HUDEP-2 (cell line): ENCODE measurements at regions not wholly inside any gene's neighbourhood (a gene's known extent, or its start where the extent isn't known, plus 50 kb on each side); places are given as distances from the start of the nearest gene placed in this dataset.

Experiments used
- DNase-seq, 76 experiments: peaks; one replicate each; lab custom pipeline; 2025; ENCODE audit not compliant: unreplicated experiment in 76 of 76; lab: John Stamatoyannopoulos, UW

DNA sequence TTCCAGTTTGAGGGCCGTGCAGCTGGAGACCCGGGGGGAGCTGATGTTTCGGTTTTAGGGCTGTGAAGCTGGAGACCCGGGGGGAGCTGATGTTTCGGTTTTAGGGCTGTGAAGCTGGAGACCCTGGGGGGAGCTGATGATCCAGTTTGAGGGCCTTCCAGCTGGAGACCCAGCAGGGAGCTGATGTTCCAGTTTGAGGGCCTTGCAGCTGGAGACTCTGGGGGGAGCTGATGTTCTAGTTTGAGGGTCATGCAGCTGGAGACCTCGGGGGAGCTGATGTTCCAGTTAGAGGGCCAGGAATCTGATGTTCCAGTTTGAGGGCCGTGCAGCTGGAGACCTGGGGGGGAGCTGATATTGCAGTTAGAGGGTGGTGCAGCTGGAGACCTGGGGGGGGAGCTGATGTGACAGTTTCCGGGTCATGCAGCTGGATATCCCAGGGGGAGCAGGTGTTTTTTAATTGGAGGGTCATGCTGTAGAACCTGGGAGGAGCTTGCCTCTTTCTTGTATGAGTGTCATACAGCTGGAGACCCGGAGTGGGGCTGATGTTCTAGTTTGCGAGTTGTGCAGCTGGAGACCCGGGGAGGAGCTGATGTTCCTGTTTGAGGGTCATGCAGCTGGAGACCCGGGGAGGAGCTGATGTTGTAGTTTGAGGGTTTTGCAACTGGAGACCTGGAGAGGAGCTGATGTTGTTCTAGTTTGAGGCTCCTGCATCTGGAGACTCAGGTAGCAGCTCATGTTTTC is 153.2 kb downstream of the RTP5 start:
- no peak for DNase-seq

DNA sequence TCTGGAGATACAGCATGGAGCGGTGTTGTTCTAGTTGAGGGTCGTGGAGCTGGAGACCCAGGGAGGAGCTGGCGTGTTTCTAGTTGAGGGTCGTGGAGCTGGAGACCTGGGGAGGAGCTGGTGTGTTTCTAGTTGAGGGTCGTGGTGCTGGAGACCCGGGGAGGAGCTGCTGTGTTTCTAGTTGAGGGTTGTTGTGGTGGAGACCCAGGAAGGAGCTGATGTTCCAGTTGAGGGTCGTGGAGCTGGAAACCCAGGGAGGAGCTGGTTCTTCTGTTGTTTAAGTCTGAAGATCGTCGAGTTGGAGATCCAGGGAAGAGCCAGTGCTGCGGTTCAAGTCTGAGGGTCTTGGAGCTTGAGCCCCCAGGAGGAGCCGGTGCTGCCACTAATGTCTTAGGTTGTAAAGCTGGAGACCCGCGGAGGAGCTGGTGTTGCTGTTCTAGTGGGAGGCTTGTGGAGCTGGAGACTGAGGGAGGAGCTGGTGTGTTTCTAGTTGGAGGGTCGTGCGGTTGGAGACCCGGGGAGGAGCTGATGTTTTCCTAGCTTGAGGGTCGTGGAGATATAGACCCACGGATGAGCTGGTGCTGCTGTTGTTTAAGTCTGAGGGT is 155.3 kb downstream of the RTP5 start:
- no peak for DNase-seq

DNA sequence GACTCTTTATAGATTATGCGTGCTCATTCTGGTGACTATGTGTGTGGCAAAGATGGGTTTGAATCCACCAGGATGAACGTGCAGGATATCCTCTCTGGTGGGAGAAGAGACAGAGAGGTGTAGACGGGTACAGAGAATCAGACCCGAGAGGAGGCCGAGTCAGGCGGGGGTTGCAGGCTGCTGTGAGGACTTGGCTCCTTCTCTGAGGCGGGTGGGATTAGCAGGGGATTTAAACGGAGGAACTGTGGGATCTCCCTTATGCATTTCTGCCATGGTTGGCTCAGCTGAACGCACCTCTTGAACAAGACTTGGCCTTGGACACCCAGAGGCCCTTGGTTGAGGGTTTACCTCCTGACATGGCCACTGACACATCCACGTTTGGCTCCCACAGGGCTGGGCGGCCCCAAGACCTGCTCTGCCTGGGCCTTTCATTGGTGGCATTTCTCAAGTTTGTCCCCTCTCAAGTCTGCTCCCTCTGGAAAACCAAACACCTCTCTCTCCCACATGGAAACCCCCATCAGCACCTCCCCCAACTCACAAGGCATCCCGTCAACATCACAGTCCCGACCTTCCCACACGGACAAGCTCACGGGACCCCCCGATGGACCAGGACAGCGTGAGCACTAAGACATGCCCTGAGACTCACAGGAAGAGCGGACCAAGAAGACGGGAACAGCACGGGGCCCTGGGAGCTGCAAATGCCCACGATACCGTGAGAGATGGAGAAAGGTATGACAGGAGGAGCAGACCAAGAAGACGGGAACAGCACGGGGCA is 158.3 kb downstream of the RTP5 start:
- DNase-seq, result no peak

DNA sequence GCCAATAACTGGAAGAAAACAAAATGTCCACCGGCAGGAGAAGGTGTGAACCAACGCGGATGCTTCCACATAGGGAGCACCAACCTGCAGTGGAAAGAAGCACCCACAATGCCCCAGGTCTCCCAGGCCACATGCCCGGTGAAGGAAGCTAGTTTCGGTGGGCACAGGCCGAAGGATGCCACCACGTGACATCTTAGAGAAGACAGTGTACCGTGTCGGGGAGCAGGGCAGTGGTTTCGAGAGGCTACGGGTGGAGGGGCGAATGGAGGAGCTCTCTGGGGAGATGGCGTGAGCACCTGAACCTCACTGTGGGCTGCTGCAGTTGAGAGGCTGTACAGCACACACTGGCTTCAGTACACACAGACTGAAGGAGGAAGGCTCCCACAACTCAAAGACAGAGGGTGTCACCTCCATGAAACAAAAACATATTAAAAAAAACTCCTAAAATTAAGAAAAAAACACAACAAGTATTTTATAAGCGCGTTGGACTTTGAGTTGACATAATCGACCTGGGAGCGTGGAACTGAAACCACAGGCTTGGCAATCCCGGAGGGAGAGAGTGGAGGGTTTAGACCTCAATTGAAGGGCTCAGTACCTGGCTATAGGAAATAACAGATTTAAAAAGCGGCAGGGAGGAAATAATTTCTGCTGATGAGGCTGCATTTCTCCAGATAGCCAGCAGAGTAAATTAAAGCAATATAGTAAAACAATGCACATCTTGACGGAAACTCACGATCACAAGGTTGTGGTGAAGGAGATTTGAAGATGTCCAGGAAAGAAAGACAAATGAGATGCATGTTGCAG is 160.1 kb downstream of the RTP5 start:
- DNase-seq, result no peak

DNA sequence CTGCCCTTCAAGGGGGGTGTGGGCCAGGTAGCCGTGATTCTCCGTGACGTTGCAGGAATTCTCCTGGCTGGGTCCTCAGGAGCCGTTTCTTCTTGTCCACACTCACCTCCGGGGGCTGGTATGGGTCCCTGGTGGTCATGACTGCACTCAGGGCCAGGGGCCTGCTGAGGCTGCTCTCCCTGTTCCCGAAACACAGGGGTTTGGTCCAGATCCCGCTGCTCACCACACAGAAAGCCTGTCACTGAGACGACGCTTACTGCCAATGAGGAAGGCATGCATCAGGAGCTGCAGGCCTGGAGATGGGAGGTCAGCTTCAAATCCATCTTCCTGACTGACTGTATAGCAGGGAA is 160.7 kb downstream of the RTP5 start:
- DNase-seq, result no peak

DNA sequence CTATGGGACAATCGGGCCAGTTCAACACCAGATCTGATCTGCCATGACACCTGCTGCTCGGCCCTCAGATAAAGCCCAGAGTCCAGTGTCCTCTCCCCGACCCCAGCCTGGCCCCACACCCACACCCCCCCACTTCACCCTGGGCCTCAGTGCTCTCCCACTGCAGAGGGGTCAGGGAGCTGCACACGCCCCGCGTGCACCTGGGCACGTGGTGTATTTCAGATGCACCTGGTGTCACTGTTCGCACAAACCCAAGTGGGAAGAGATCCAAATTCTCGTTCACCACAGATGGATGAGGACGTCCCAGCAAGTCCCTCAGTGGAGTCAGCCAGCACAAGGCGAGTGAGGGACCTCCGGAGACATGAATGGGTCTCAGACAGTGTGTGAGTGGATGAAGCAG is 161.3 kb downstream of the RTP5 start:
- DNase-seq, result no peak

DNA sequence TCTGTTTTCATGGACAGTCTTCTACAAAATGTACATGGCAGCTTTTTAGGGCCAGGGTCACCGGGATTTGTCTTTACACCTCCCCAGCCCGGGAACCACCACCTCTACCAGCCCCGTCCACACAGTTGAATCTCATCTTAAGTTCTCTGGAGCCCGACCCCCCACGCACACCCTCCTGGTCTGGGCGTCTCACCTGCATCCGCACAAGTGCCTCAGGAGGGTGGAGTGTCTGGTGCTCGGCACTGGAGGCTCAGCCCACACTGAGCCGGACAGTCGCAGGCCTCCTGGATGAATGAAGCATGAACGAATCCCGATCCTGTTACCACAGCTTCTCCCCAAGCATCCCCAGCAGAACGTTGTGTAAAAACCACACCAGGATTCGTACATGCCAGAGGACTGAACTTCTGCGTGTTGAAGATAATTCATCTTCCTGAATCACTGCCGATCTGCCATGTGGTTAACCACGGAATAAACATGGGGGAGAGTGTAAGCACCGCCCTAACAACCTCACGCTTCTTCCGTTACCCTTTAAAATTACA is 162.0 kb downstream of the RTP5 start:
- DNase-seq, result peak in 5 of 76 experiments; percentile 3 to 27 (median 4)

DNA sequence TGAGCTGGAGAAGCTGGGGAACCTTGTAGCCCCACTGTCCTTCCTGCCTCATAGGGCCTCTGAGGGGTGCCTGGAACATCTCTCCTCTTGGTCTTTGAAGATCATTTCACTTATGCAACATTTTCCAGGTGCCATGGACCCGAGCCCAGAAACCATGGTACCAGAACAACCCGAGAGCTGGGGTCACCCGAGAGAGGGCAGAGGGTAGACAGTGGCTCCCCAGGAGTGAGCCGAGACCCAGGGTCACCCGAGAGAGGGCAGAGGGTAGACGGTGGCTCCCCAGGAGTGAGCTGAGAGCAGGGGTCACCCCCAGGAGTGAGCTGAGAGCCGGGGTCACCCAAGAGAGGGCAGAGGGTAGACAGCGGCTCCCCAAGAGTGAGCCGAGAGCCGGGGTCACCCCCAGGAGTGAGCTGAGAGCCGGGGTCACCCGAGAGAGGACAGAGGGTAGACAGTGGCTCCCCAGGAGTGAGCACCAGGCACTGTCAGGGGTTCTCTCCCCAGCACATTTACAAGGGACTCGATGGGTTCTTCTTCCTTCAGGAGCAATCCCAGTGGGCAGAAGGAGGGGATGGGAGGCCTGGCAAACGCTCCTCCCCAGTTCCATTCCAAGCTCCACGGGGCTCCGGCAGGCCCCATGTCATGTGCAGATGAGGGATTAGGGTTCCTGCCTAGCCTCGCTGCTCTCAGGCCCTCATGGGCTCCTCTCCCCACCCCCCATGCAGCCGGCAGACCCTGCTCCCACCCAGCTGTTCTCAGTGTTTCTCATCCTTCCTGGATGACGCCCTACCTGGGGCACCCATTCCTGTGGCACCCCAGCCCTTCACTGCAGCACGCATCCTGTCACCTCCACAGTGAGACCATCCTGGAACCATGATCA is 163.5 kb downstream of the RTP5 start:
- DNase-seq, result no peak

DNA sequence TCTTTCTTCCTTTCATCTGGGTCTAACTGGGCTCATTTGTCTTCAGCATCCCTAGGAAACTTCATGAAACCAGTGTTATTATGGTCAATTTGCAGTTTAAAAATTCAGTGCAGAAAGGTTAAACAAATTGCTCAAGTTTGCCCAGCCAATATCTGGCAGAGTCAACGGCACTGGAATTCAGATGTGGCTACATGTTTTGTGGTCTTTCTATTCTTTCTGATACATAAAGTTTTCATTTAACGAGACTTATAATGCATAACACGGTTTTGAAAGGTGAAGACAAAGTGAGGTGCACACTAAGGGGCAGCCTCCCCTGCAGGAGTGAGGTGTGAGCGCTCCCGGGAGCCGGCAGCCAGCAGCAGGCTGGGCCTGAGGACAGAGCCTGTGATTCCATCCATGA is 164.6 kb downstream of the RTP5 start:
- DNase-seq, result no peak

DNA sequence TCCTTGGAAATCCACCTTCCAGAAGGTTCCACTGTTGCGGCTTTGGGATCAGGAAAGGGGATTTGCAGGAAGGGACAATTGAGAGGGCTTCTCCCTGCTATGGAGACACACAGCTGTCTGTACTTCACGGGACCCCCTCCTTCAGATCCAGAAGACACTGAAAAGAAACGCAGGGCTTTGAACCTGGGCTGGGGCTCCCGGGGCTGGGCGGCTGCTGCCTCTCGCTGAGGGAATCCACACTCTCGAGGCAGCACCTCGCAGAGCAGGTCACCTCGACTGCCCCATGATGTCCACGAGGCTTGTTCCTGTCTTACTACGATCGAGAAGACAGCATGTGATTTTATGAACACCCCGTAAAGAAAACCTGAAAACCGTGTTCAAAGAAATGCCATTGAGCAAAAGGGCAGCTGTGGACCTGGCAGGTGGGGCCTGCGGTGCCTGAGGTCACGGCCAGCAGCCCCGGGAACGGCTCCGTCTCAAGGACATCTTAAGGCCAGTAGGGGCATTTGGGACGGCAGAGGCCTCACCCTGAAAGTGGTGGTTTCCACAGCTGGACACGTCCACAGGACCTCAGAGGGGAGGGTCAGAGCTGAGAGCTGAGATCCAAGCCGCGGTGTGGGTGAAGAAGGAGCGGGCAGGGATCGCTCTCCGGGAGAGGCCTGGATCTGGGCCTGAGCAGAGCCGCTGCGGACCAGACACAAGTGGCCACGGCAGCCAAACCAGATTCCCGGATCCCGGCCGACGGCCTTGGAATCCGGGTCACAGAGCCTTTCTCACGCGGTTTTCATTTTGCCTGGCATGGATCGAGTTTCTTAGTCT is 165.7 kb downstream of the RTP5 start:
- no peak for DNase-seq

DNA sequence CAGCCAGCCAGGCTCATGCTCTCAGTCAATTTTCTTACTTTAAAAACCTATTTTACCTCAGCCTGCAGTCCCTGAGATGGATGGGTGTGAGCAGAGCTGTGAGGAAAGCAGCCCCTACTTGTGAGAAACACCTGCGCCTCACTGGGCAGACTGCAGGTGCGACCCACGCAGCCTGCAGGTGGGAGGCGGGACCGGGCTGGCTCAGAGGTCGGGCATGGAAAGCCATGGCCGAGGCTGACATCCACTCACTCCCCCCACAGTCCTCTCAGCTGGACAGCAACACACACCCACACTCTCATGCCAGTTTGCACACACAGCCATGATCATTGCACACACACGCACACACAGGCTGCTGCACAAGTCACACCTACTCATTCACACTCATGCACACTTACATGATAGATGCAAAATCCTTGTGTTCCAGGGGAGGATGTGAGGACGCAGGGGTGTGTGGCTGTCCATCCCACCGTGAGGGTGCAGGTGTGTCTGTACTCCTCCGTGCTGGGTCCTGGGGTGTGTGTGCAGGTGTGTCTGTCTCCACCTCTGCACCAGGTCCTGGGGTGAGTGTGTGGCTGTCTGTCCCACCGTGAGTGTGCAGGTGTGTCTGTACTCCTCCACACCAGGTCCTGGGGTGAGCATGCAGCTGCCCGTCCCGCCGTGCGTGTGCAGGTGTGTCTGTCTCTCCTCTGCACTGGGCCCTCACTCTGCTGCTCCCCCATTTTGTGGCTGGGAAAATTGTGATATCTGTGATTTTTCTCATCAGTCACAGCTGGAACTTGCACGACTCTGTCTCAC is 166.5 kb downstream of the RTP5 start:
- DNase-seq, result no peak

DNA sequence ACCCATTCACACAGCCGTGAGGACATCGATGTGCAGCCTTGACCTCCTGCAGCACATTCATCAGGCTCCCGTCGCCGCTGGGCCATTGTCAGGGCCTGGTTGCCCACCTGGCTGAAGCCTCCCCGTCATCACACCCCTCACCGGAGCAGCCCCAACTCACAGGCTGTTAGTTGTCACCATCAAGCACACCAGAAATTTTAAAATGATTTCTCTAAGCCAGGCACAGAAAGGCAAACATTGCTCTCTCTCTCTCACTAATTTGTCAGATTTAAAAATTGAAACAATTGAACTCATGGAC is 167.1 kb downstream of the RTP5 start:
- no peak for DNase-seq

DNA sequence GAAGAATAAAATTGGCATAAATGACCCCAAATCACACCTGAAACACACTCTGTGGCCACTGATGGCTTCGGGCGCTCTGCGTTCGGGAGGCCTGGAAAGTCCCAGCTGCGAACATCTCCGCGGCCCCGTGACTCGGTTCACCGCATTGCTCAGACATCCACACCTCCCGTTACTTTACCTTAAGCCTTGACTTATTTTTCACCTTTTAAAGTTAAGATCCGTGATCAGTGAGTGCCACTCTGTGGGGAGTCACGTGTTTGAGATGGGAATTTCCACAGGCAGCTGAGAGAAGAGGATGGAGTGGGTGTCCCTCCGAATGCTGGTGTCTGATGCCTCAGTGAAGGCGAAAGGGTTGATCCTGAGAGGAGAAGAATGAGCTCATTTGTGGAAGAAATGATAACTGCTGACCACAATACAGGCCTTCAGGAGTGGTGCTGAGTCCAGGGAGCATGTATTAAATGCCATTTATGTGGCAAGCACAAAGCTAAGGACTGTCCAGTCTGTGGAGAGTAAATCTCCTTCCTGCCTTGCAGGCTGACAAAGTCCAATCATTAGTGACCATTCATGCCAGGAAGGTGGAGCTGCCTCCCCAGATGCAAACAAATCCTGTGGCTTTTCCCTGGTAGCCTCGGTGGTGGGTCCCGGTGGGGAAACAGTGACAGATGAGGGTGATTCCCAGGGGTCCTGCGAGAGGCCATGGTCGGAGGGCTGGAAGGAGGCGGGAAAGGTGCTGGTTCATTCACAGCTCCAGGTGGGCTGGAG is 168.8 kb downstream of the RTP5 start:
- no peak for DNase-seq

DNA sequence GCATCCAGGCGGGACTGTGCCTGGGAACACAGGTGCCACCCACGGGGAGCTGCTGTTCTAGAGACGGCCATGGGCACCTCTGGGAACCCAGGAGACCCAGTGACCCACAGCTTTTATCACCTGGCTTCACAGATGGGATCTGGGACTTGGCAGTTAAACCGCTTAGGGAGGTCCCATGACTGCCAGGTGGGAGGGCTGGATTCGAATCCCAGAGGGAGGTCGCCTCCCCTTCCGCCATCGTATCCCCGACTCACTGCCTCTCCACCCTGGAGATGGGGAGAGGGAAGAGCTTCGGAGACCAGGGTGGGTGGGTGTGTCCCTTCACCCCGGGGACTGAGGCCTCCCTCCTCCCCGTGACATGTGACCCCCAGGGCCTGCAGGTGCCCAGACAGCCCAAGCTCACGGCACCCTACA is 169.4 kb downstream of the RTP5 start:
- no peak for DNase-seq

DNA sequence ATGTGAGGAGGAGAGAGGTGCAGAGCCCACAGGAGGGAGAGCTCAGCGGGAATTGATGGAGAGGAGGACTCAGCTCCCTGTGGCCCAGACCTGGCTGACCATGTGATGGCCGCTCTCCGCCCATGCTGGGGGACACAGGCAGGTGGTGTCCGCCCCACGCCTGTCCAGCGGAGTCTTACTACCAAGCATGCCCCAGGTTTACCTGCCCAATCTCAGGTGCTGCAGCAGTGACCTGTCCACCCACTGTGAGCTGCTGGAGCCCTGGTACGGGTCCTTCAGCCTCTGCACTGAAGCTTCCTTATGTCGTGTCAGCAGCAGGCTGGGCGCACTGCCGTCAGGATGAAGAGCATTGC is 170.8 kb downstream of the RTP5 start:
- no peak for DNase-seq

DNA sequence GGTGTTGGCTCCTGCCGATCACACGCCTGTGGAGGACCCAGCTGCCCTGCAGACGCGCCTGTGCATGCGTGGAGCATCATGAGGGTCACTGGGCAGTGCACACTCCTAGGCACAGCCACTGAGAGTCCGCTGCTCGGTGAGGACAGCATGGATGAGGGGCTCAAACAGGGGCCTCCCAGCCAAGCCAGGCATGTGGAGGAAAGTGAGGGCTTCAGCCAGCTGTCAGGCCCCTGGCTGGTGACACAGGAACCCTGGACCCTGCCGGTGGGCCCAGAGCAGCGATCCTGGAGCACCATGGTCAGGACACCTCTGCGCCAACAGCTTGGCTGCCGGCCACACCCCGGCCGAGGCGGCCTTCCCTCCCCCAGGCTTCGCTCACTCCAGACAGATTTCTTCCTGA is 171.2 kb downstream of the RTP5 start:
- no peak for DNase-seq

DNA sequence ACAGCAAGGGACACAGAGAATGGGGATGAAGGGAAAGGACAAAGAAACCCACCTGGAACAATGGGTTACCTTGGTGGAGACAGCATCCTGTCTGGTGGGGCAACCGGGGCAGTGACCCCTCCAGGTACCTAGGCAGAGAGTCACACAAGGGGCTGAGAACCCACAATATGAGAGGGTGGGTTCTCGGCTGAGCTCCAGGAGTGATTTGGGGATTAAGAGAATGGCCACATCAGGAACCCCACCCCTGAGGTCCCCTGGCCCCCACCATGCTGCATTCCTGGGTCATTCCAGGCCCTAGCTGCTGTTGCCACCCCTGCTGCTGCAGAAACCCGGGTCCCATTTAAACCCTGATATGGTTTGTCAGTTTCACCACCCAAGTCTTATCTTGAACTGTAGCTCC is 172.3 kb downstream of the RTP5 start:
- DNase-seq, result no peak
